NCI-H1694 (cell line): ENCODE measurements at regions not wholly inside any gene's neighbourhood (a gene's known extent, or its start where the extent isn't known, plus 50 kb on each side); places are given as distances from the start of the nearest gene placed in this dataset.

ENCODE experiments used
- DNase-seq: peaks from one replicate; lab custom pipeline; 2025; lab: John Stamatoyannopoulos, UW

GRCh38 chr17:70797166-70797565, 627.8 kb downstream of the KCNJ2 start:
- no peak for DNase-seq

GRCh38 chr17:70804161-70804560, 634.8 kb downstream of the KCNJ2 start:
- no peak for DNase-seq

- no peak for DNase-seq
Observed at GRCh38 chr17:70808596-70808995, 639.3 kb downstream of the KCNJ2 start.

GRCh38 chr17:70810609-70811008, 641.3 kb downstream of the KCNJ2 start:
- no peak for DNase-seq

GRCh38 chr17:70813355-70813930, 644.1 kb downstream of the KCNJ2 start:
- no peak for DNase-seq

GRCh38 chr17:70819183-70819582, 649.9 kb downstream of the KCNJ2 start:
- DNase-seq = no peak

GRCh38 chr17:70820276-70820675, 650.9 kb downstream of the KCNJ2 start:
- no peak for DNase-seq

GRCh38 chr17:70825321-70826125, 656.2 kb downstream of the KCNJ2 start:
- peak; percentile 14 for DNase-seq

- no peak for DNase-seq
Observed at GRCh38 chr17:70829876-70830275, 660.5 kb downstream of the KCNJ2 start.

- DNase-seq = no peak
Observed at GRCh38 chr17:70834039-70834438, 664.7 kb downstream of the KCNJ2 start.

GRCh38 chr17:70848785-70849184, 679.5 kb downstream of the KCNJ2 start:
- no peak for DNase-seq

- DNase-seq = no peak
Observed at GRCh38 chr17:70855401-70856054, 686.2 kb downstream of the KCNJ2 start.

GRCh38 chr17:70857351-70857750, 688.0 kb downstream of the KCNJ2 start:
- DNase-seq = peak; percentile 26

GRCh38 chr17:70859829-70860228, 690.5 kb downstream of the KCNJ2 start:
- no peak for DNase-seq

GRCh38 chr17:70862295-70862694, 693.0 kb downstream of the KCNJ2 start:
- no peak for DNase-seq

GRCh38 chr17:70863436-70864248, 694.3 kb downstream of the KCNJ2 start:
- DNase-seq = no peak

- no peak for DNase-seq
Observed at GRCh38 chr17:70865993-70866804, 696.9 kb downstream of the KCNJ2 start.

GRCh38 chr17:70868149-70868548, 698.8 kb downstream of the KCNJ2 start:
- DNase-seq = no peak

- no peak for DNase-seq
Observed at GRCh38 chr17:70869402-70870085, 700.2 kb downstream of the KCNJ2 start.

GRCh38 chr17:70871180-70871818, 702.0 kb downstream of the KCNJ2 start:
- no peak for DNase-seq
